Stimulated activated CD4-positive, alpha-beta T cell treated with anti-CD3 and anti-CD28 coated beads, Interleukin-12 subunit alpha, Interleukin-12 subunit beta, amount 100 ng/mL, for 48 hours (primary cell): ENCODE measurements at regions not wholly inside any gene's neighbourhood (a gene's known extent, or its start where the extent isn't known, plus 50 kb on each side); places are given as distances from the start of the nearest gene placed in this dataset.

ENCODE experiments used
- DNase-seq, 3 donors: peaks; one replicate each; pipeline ENCODE4 v3.0.0-alpha.2; 2020; ENCODE audit warnings: low read depth in 2 of 3, low spot score in 1 of 3

DNA sequence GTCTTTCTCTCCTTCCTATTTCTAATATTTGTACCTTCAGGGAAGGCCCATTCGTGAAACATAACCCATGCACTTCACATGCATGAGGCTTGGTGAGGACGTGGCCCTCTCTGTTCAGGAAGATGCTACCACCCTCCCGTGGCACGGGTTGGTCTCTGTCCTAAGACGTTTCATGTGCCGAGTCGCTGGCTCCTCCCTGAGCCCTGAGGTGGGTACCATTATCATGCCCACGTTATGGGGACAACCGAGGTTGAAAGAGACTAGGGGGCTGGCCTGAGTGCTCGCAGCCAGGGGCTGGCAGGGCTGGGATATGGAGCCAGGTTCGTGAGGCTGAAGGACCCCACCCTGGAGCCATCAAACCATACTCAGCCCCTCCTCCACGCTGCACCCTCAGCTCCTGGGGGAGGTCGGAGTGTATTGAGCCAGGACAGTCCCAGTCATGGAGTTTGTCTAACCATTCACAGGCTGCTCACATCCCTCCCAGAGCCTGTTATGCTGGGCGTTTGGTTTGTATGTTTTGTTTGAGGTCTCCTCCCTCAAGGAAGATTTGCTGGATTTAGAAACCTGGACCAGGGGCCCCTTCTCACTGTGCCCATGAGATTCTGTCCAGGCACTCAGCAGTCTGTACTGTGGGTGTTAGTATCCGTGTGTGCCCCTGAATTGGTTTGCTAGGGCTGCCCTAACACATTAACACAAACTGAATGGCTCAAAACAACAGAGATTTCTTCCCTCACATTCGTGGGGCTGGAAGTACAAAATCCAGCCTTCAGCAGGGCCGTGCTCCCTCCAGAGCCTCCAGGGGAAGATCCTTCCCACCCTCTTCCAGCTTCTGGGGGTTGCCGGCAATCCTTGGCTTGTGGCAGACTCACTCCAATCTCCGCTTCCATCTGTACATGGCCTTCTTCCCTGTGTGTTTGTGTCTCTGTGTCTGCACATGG is 88.3 kb downstream of the ANKRD60 start:
- no peak for DNase-seq

DNA sequence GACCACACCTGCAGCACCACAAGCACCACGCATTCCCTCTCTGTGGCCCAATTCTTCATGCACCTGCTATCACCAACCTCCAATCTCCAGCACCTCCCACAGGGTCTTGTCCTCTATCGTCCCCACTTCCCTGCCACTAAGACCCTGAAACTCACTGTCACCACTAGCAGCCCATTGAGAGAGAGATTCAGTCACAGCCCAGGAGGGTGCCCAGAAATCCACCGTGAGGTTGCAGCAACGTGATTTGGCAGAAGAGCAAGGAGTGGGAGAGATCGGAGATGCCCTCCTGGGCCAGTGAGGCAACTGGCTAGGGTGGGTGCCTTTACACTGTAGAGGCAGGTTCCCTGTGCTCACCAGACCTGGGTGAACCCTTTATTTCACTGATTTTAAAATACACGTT is 90.1 kb downstream of the ANKRD60 start:
- DNase-seq = no peak

- DNase-seq = no peak
Observed at GRCh38 chr20:58137651-58138265, 90.7 kb downstream of the ANKRD60 start.

GRCh38 chr20:58137236-58137635 is 91.2 kb downstream of the ANKRD60 start:
- no peak for DNase-seq

- no peak for DNase-seq
Observed at GRCh38 chr20:58136149-58136484, 92.3 kb downstream of the ANKRD60 start.

GRCh38 chr20:58135441-58136148 is 92.9 kb downstream of the ANKRD60 start:
- DNase-seq = no peak

GRCh38 chr20:58133020-58133808 is 95.2 kb downstream of the ANKRD60 start:
- DNase-seq = no peak

- DNase-seq = no peak
Observed at GRCh38 chr20:58131551-58132142, 96.8 kb downstream of the ANKRD60 start.

GRCh38 chr20:58131151-58131550 is 97.3 kb downstream of the ANKRD60 start:
- DNase-seq = no peak

GRCh38 chr20:58130581-58130980 is 97.9 kb downstream of the ANKRD60 start:
- DNase-seq = no peak

- no peak for DNase-seq
Observed at GRCh38 chr20:58130156-58130555, 98.3 kb downstream of the ANKRD60 start.

DNA sequence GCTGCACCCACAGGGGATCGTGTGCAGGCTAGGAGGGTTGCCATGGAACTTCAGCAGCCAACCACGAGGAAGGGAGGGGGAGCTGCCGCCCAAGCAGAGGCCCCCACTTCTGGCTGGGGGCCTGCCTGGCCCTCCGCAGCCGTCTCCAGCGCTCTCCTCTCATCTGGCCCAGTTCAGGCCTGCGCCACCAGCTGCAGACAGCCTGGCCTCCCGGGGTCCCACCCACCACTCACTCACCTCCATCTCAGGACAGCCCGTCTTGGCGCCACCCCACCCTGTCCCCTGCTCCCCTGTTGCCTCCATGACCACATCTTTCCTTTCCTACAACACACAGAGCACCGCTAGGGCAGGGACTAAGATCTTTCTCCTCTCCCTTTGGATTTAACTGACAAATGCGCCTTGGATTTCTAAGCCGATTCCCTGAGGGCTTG is 98.7 kb downstream of the ANKRD60 start:
- DNase-seq = no peak

- DNase-seq = no peak
Observed at GRCh38 chr20:58128635-58129625, 99.5 kb downstream of the ANKRD60 start.

DNA sequence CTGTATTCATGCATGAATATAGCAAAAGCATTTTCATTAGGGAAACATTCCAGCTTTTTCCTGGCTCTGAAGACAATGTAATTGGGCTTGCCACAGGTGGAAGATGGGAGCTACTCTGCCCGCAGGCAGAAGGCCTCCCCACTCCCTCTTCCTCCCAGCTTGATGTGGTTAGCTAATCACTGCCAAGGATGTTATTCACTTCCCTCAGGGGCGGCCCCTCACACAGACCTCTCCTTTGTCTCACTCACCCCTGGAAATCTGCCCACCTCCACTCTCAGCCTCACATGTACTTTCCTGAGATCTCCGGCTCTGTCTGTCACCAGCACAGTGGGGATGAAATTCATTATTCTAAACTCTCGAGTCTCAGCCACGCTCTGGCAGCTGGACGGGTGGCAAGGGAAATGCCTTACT is 100.7 kb downstream of the ANKRD60 start:
- no peak for DNase-seq

- no peak for DNase-seq
Observed at GRCh38 chr20:58125726-58126125, 102.7 kb downstream of the ANKRD60 start.

- DNase-seq = no peak
Observed at GRCh38 chr20:58117944-58118343, 110.5 kb downstream of the ANKRD60 start.

DNA sequence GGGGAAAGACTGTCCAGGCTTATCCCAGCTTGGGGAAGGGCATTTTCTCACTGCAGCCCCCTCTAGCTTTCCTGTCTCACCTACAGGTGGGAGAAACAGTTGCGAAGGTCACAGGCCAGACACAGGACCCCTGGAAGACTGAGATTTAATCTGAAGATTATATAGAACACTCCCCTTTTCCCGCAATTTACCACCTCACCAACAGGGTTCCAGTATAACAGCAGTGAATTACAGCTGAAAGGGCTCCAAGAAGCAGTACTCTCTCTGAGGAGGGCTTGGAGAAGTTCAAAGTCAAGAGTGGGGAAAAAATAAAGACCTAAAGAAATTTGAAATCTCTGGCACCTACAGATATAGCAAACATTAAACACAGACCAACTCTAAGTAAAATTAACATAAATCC is 111.9 kb downstream of the ANKRD60 start:
- DNase-seq = no peak

- DNase-seq = no peak
Observed at GRCh38 chr20:58113716-58114115, 114.7 kb downstream of the ANKRD60 start.

GRCh38 chr20:58112017-58112781 is 116.3 kb downstream of the ANKRD60 start:
- DNase-seq = no peak
